CD14-positive monocyte (primary cell): ENCODE measurements at regions not wholly inside any gene's neighbourhood (a gene's known extent, or its start where the extent isn't known, plus 50 kb on each side); places are given as distances from the start of the nearest gene placed in this dataset.

ENCODE experiments used
- DNase-seq, 3 donors: peaks; one replicate each; pipeline ENCODE4 v3.0.0-alpha.2; 2011 to 2022
- H2AFZ ChIP-seq: 2 replicates; pipeline ENCODE4 v1.6.0; 2012; ENCODE audit warnings: mild to moderate bottlenecking, low read depth, low read length, inconsistent platforms; ENCODE audit not compliant: insufficient read depth, poor library complexity, severe bottlenecking
- H3K27ac ChIP-seq, 2 donors: 1 replicate in 1 of 2; 2 replicates in 1 of 2; pipeline ENCODE4 v1.5.1; 2012 to 2013; ENCODE audit warnings: low read length in 2 of 2, control low read depth in 1 of 2, inconsistent platforms in 1 of 2, low read depth in 1 of 2, mild to moderate bottlenecking in 1 of 2
- H3K27me3 ChIP-seq, 2 donors: one replicate each; pipeline versions ENCODE4 v1.6.0 to v1.6.1; 2011 to 2013; ENCODE audit warnings: low read length in 2 of 2; ENCODE audit not compliant: control insufficient read depth in 2 of 2, insufficient read depth in 2 of 2
- H3K36me3 ChIP-seq, 2 donors: replicated peaks in 1 of 2; 1 replicate in 1 of 2; 2 replicates in 1 of 2; pipeline versions ENCODE4 v1.5.1 to v1.6.1; 2012 to 2013; ENCODE audit warnings: low read length in 2 of 2, control low read depth in 1 of 2, inconsistent platforms in 1 of 2, mild to moderate bottlenecking in 1 of 2; ENCODE audit not compliant: insufficient read depth in 2 of 2, control insufficient read depth in 1 of 2
- H3K4me1 ChIP-seq, 2 donors: 1 replicate in 1 of 2; 2 replicates in 1 of 2; pipeline versions ENCODE4 v1.5.1 to v1.6.1; 2012 to 2013; ENCODE audit warnings: low read length in 2 of 2, control low read depth in 1 of 2, inconsistent platforms in 1 of 2, mild to moderate bottlenecking in 1 of 2, moderate library complexity in 1 of 2; ENCODE audit not compliant: insufficient read depth in 2 of 2, control insufficient read depth in 1 of 2
- H3K4me2 ChIP-seq: replicated peaks from 2 replicates; pipeline ENCODE3; 2012; ENCODE audit warnings: low read length, moderate library complexity, mild to moderate bottlenecking; ENCODE audit not compliant: poor library complexity, severe bottlenecking; ENCODE audit errors: extremely low read depth
- H3K4me3 ChIP-seq, 3 experiments: fragments of 200-600 bp in 1 of 3; sonication (generic) in 1 of 3; replicated peaks in 1 of 3; 1 replicate in 2 of 3; 2 replicates in 1 of 3; pipeline ENCODE4 v1.5.1; 2011 to 2013; ENCODE audit warnings: low read length in 3 of 3, mild to moderate bottlenecking in 3 of 3, control low read depth in 2 of 3, low read depth in 2 of 3, inconsistent platforms in 1 of 3, moderate library complexity in 1 of 3
- H3K79me2 ChIP-seq: 2 replicates; pipeline ENCODE4 v1.6.0; 2012; ENCODE audit warnings: mild to moderate bottlenecking, control low read depth, inconsistent platforms, low read length, moderate library complexity; ENCODE audit not compliant: insufficient read depth
- H3K9ac ChIP-seq: 2 replicates; pipeline ENCODE4 v1.6.0; 2017; ENCODE audit warnings: low read length, mild to moderate bottlenecking; ENCODE audit not compliant: insufficient read depth, poor library complexity, severe bottlenecking
- H3K9me3 ChIP-seq, 2 donors: replicated peaks in 1 of 2; 1 replicate in 1 of 2; 2 replicates in 1 of 2; pipeline versions ENCODE4 v1.5.1 to v1.6.1; 2012 to 2013; ENCODE audit warnings: low read length in 2 of 2, control low read depth in 1 of 2; ENCODE audit not compliant: control insufficient read depth in 1 of 2, insufficient read depth in 1 of 2
- H4K20me1 ChIP-seq: 2 replicates; pipeline ENCODE4 v1.6.0; 2012; ENCODE audit warnings: mild to moderate bottlenecking, low read length, control low read depth, moderate library complexity; ENCODE audit not compliant: insufficient read depth
- H3K27ac Mint-ChIP-seq, 7 donors: one replicate each; pipeline ENCODE4 v1.8.0; 2020; ENCODE audit warnings: mild to moderate bottlenecking in 7 of 7, mixed read lengths in 7 of 7, moderate library complexity in 6 of 7, inconsistent platforms in 2 of 7
- H3K27me3 Mint-ChIP-seq, 3 donors: one replicate each; pipeline ENCODE4 v1.8.0; 2021 to 2022; ENCODE audit warnings: low read depth in 3 of 3, mild to moderate bottlenecking in 3 of 3, mixed read lengths in 3 of 3, moderate library complexity in 3 of 3, inconsistent platforms in 1 of 3
- H3K36me3 Mint-ChIP-seq, 2 donors: one replicate each; pipeline ENCODE4 v1.8.0; 2020; ENCODE audit warnings: mixed read lengths in 2 of 2, inconsistent platforms in 1 of 2, mild to moderate bottlenecking in 1 of 2
- H3K4me1 Mint-ChIP-seq: one replicate; pipeline ENCODE4 v1.8.0; 2020; ENCODE audit warnings: mild to moderate bottlenecking, mixed read lengths
- H3K4me3 Mint-ChIP-seq, 2 donors: one replicate each; pipeline ENCODE4 v1.8.0; 2020; ENCODE audit warnings: mild to moderate bottlenecking in 2 of 2, mixed read lengths in 2 of 2, moderate library complexity in 1 of 2
- H3K9me3 Mint-ChIP-seq, 7 donors: one replicate each; pipeline ENCODE4 v1.8.0; 2020 to 2022; ENCODE audit warnings: mixed read lengths in 7 of 7, mild to moderate bottlenecking in 6 of 7, moderate library complexity in 6 of 7, inconsistent platforms in 2 of 7
- CTCF ChIP-seq: fragments of 200-600 bp; IDR thresholded peaks from one replicate; pipeline ENCODE4 v1.8.0; 2022; ENCODE audit warnings: antibody characterized with exemption, mild to moderate bottlenecking
- WGBS: methylation state at CpG from one replicate; pipeline ENCODE4 v1.1.5; 2013; ENCODE audit warnings: missing lambda C conversion rate; ENCODE audit not compliant: insufficient coverage; 5-methylcytosine and 5-hydroxymethylcytosine counted together
- intact Hi-C, 2 donors: fragments of 100-400 bp; cut with micrococcal nuclease; formaldehyde crosslinking; loops; one replicate each; pipeline versions ENCODE4 v1.15.0 to v1.15.1; 2023

GRCh38 chr3:148598619-148599018, 99.1 kb upstream of the AGTR1 start:
- no peak for DNase-seq
- Histone ChIP-seq H3K4me3 (no peak overlapping the region), H2AFZ (no peak overlapping the region), H4K20me1 (no peaks in the 10 kb centered on the region), H3K4me1 (no peaks in the 10 kb centered on the region), H3K79me2 (no peaks in the 10 kb centered on the region), H3K27ac (no peak overlapping the region), H3K27me3 (no peaks in the 10 kb centered on the region), H3K36me3 (no peaks in the 10 kb centered on the region), H3K9ac (no peak overlapping the region), H3K9me3 (no peaks in the 10 kb centered on the region), H3K4me2 (no peak overlapping the region)
- Mint-ChIP-seq H3K9me3 (no peaks in the 10 kb centered on the region), H3K4me1 (no peaks in the 10 kb centered on the region), H3K36me3 (no peaks in the 10 kb centered on the region), H3K27me3 (no peaks in the 10 kb centered on the region), H3K4me3 (no peak overlapping the region), H3K27ac (no peak overlapping the region)
- TF ChIP-seq CTCF: no peak
- intact Hi-C loops: no loop called here
- no CpG with 5 or more reads among the region's 2 CpGs for WGBS

- no peak for DNase-seq
- WGBS: 81% methylated on average over 2 of the region's 5 CpGs
- no peaks in the 10 kb centered on the region for H3K27me3 Mint-ChIP-seq
- no peak overlapping the region for H2AFZ ChIP-seq
- no peaks in the 10 kb centered on the region for H3K9me3 ChIP-seq
- intact Hi-C loops: no loop called here
- no peaks in the 10 kb centered on the region for H3K9me3 Mint-ChIP-seq
- no peaks in the 10 kb centered on the region for H3K36me3 ChIP-seq
- H3K27ac Mint-ChIP-seq: no peak overlapping the region
- H4K20me1 ChIP-seq: no peaks in the 10 kb centered on the region
- H3K27ac ChIP-seq: no peak overlapping the region
- no peak overlapping the region for H3K4me3 ChIP-seq
- H3K36me3 Mint-ChIP-seq: no peaks in the 10 kb centered on the region
- no peak overlapping the region for H3K4me3 Mint-ChIP-seq
- H3K4me1 Mint-ChIP-seq: no peaks in the 10 kb centered on the region
- no peak overlapping the region for H3K9ac ChIP-seq
- no peaks in the 10 kb centered on the region for H3K79me2 ChIP-seq
- no peaks in the 10 kb centered on the region for H3K4me1 ChIP-seq
- H3K27me3 ChIP-seq: no peaks in the 10 kb centered on the region
- no peak overlapping the region for H3K4me2 ChIP-seq
- TF ChIP-seq CTCF: no peak
These were observed 98.2 kb upstream of the AGTR1 start for GRCh38 chr3:148599481-148599880.
